ENCODE measurements at regions not wholly inside any gene's neighbourhood (a gene's known extent, or its start where the extent isn't known, plus 50 kb on each side); places are given as distances from the start of the nearest gene placed in this dataset.
"Not testable (repeated sequence)": the region's sequence is repeated elsewhere in the genome, so short reads cannot be mapped to it uniquely, and the experiment has no call there.

- no peak for DNase-seq (ENCODE audit: low read depth, low spot score)
- no peak overlapping the region for H3K27ac Mint-ChIP-seq (ENCODE audit: unreplicated experiment)
- H3K36me3 Mint-ChIP-seq (ENCODE audit: low read depth): no peaks in the 10 kb centered on the region
- no peak for TF ChIP-seq CTCF (conservative IDR thresholded peaks at IDR 0.05)
- no peaks in the 10 kb centered on the region for H3K4me1 Mint-ChIP-seq
- no peak overlapping the region for H3K4me3 Mint-ChIP-seq
- H3K27me3 Mint-ChIP-seq (ENCODE audit: low read depth): no peaks in the 10 kb centered on the region
- H3K9me3 Mint-ChIP-seq: peaks cover 5% of the 10 kb centered on the region
Measured at GRCh38 chr13:55160867-55161266, 1979.9 kb upstream of the PRR20A start.

GRCh38 chr13:55178582-55178981 lies 1962.1 kb upstream of the PRR20A start:
- not testable (repeated sequence) for H3K27ac Mint-ChIP-seq (ENCODE audit: unreplicated experiment); H3K36me3 Mint-ChIP-seq (ENCODE audit: low read depth)

GRCh38 chr13:55190996-55191395 lies 1949.7 kb upstream of the PRR20A start:
- Mint-ChIP-seq H3K36me3 (ENCODE audit: low read depth) (no peaks in the 10 kb centered on the region), H3K27ac (ENCODE audit: unreplicated experiment) (no peak overlapping the region), H3K4me1 (no peaks in the 10 kb centered on the region), H3K4me3 (no peak overlapping the region), H3K9me3 (peaks cover 5% of the 10 kb centered on the region), H3K27me3 (ENCODE audit: low read depth) (no peaks in the 10 kb centered on the region)
- DNase-seq (ENCODE audit: low read depth, low spot score): no peak
- TF ChIP-seq CTCF (conservative IDR thresholded peaks at IDR 0.05): no peak

More at GRCh38 chr13:55178582-55178981, 1962.1 kb upstream of the PRR20A start:
- H3K4me1 Mint-ChIP-seq; H3K9me3 Mint-ChIP-seq; DNase-seq (ENCODE audit: low read depth, low spot score); H3K4me3 Mint-ChIP-seq; H3K27me3 Mint-ChIP-seq (ENCODE audit: low read depth): not testable (repeated sequence)

GRCh38 chr13:55199134-55199533 lies 1941.6 kb upstream of the PRR20A start:
- H3K27me3 Mint-ChIP-seq (ENCODE audit: low read depth): no peaks in the 10 kb centered on the region
- peaks cover 10% of the 10 kb centered on the region for H3K9me3 Mint-ChIP-seq
- peaks cover 2% of the 10 kb centered on the region for H3K36me3 Mint-ChIP-seq (ENCODE audit: low read depth)
- TF ChIP-seq CTCF (conservative IDR thresholded peaks at IDR 0.05): peak; percentile 56
- H3K4me1 Mint-ChIP-seq: peaks cover 6% of the 10 kb centered on the region
- no peak for DNase-seq (ENCODE audit: low read depth, low spot score)
- H3K4me3 Mint-ChIP-seq: no peak overlapping the region
- no peak overlapping the region for H3K27ac Mint-ChIP-seq (ENCODE audit: unreplicated experiment)

- no peak for TF ChIP-seq CTCF (conservative IDR thresholded peaks at IDR 0.05)
- no peaks in the 10 kb centered on the region for H3K36me3 Mint-ChIP-seq (ENCODE audit: low read depth)
- no peak for DNase-seq (ENCODE audit: low read depth, low spot score)
- H3K27ac Mint-ChIP-seq (ENCODE audit: unreplicated experiment): no peak overlapping the region
- peaks cover 7% of the 10 kb centered on the region for H3K4me1 Mint-ChIP-seq
- no peaks in the 10 kb centered on the region for H3K9me3 Mint-ChIP-seq
- no peaks in the 10 kb centered on the region for H3K27me3 Mint-ChIP-seq (ENCODE audit: low read depth)
- no peak overlapping the region for H3K4me3 Mint-ChIP-seq
Measured at GRCh38 chr13:55214841-55215345, 1925.8 kb upstream of the PRR20A start.

GRCh38 chr13:55219538-55219937 lies 1921.2 kb upstream of the PRR20A start:
- TF ChIP-seq CTCF (conservative IDR thresholded peaks at IDR 0.05): no peak
- Mint-ChIP-seq H3K9me3 (no peaks in the 10 kb centered on the region), H3K27ac (ENCODE audit: unreplicated experiment) (no peak overlapping the region), H3K27me3 (ENCODE audit: low read depth) (no peaks in the 10 kb centered on the region), H3K36me3 (ENCODE audit: low read depth) (no peaks in the 10 kb centered on the region), H3K4me3 (no peak overlapping the region), H3K4me1 (peaks cover 6% of the 10 kb centered on the region)
- no peak for DNase-seq (ENCODE audit: low read depth, low spot score)

Measured in neural crest cell (in vitro differentiated cells).